LoVo (cell line): ENCODE measurements at regions not wholly inside any gene's neighbourhood (a gene's known extent, or its start where the extent isn't known, plus 50 kb on each side); places are given as distances from the start of the nearest gene placed in this dataset.

Source experiments
- DNase-seq: peaks from one replicate; pipeline ENCODE4 v3.0.0-alpha.2; 2016; ENCODE audit warnings: low spot score

GRCh38 chr7:22624781-22625180 is 102.2 kb upstream of the IL6 start:
- DNase-seq, result no peak

GRCh38 chr7:22622116-22622785 is 104.7 kb upstream of the IL6 start:
- no peak for DNase-seq

- DNase-seq, result no peak
These were observed 108.5 kb upstream of the IL6 start for GRCh38 chr7:22618528-22618927.

- no peak for DNase-seq
These were observed 109.8 kb upstream of the IL6 start for GRCh38 chr7:22617166-22617565.

- DNase-seq, result no peak
These were observed 113.5 kb upstream of the IL6 start for GRCh38 chr7:22613496-22613895.

GRCh38 chr7:22612776-22613175 is 112.8 kb upstream of the STEAP1B start:
- DNase-seq, result no peak

GRCh38 chr7:22611758-22612079 is 111.7 kb upstream of the STEAP1B start:
- no peak for DNase-seq

- no peak for DNase-seq
These were observed 111.2 kb upstream of the STEAP1B start for GRCh38 chr7:22610951-22611757.

GRCh38 chr7:22610263-22610662 is 110.3 kb upstream of the STEAP1B start:
- no peak for DNase-seq

- no peak for DNase-seq
These were observed 107.2 kb upstream of the STEAP1B start for GRCh38 chr7:22607180-22607579.

GRCh38 chr7:22604246-22604645 is 104.3 kb upstream of the STEAP1B start:
- no peak for DNase-seq

- DNase-seq, result no peak
These were observed 102.0 kb upstream of the STEAP1B start for GRCh38 chr7:22601812-22602565.

- no peak for DNase-seq
These were observed 101.4 kb upstream of the STEAP1B start for GRCh38 chr7:22601408-22601807.

- DNase-seq, result no peak
These were observed 101.0 kb upstream of the STEAP1B start for GRCh38 chr7:22601003-22601402.

GRCh38 chr7:22598318-22598920 is 98.4 kb upstream of the STEAP1B start:
- DNase-seq, result no peak

- DNase-seq, result no peak
These were observed 97.9 kb upstream of the STEAP1B start for GRCh38 chr7:22597844-22598243.

GRCh38 chr7:22596763-22597400 is 96.9 kb upstream of the STEAP1B start:
- DNase-seq, result no peak

- DNase-seq, result no peak
These were observed 94.0 kb upstream of the STEAP1B start for GRCh38 chr7:22594020-22594419.

GRCh38 chr7:22591271-22591670 is 91.3 kb upstream of the STEAP1B start:
- DNase-seq, result no peak

GRCh38 chr7:22589641-22590201 is 89.7 kb upstream of the STEAP1B start:
- DNase-seq, result no peak

GRCh38 chr7:22588351-22588750 is 88.4 kb upstream of the STEAP1B start:
- DNase-seq, result no peak

GRCh38 chr7:22587322-22587721 is 87.3 kb upstream of the STEAP1B start:
- no peak for DNase-seq
